Esophagus muscularis mucosa (tissue), 4 donors: ENCODE measurements at regions not wholly inside any gene's neighbourhood (a gene's known extent, or its start where the extent isn't known, plus 50 kb on each side); places are given as distances from the start of the nearest gene placed in this dataset.

ENCODE experiments used
- CTCF ChIP-seq, 3 experiments: fragments of 200-600 bp in 2 of 3; fragments of 450-650 bp in 1 of 3; sonication (generic) in 2 of 3; IDR thresholded peaks; one replicate each; pipeline ENCODE4 v1.5.1; 2017 to 2019; ENCODE audit warnings: antibody characterized with exemption in 3 of 3, mild to moderate bottlenecking in 2 of 3, moderate library complexity in 1 of 3
- EP300 ChIP-seq: sonication (generic); formaldehyde crosslinking; IDR thresholded peaks from one replicate; pipeline ENCODE4 v1.6.1; 2017; ENCODE audit warnings: antibody characterized with exemption
- POLR2A ChIP-seq: fragments of 450-650 bp; IDR thresholded peaks from one replicate; pipeline ENCODE4 v1.6.1; 2017; ENCODE audit warnings: antibody characterized with exemption, moderate library complexity, mild to moderate bottlenecking, low read depth
- POLR2AphosphoS5 ChIP-seq, 2 donors: sonication (generic); formaldehyde crosslinking; IDR thresholded peaks; one replicate each; pipeline ENCODE4 v1.6.1; 2017; ENCODE audit warnings: antibody characterized with exemption in 2 of 2

- TF ChIP-seq CTCF (IDR thresholded peaks at IDR 0.05), result no peak
- no peak for TF ChIP-seq EP300
- TF ChIP-seq POLR2A, result no peak
- TF ChIP-seq POLR2AphosphoS5 (IDR thresholded peaks at IDR 0.05), result no peak
These were observed 138.6 kb downstream of the PDCD6IP start for GRCh38 chr3:33936921-33937525.
